Neuron (in vitro differentiated cells): ENCODE measurements at regions not wholly inside any gene's neighbourhood (a gene's known extent, or its start where the extent isn't known, plus 50 kb on each side); places are given as distances from the start of the nearest gene placed in this dataset.
A peak's percentile ranks its signal among the peaks of the same experiment; 100 is the strongest.
"Not testable (repeated sequence)": the region's sequence is repeated elsewhere in the genome, so short reads cannot be mapped to it uniquely, and the experiment has no call there.

Experiments
- H2AFZ ChIP-seq: one replicate; pipeline ENCODE4 v1.6.1; 2013; ENCODE audit warnings: low read depth, mild to moderate bottlenecking, inconsistent platforms, low read length, moderate library complexity
- H3K27me3 ChIP-seq: one replicate; pipeline ENCODE4 v1.6.1; 2013; ENCODE audit warnings: low read length; ENCODE audit not compliant: insufficient read depth
- H3K36me3 ChIP-seq: one replicate; pipeline ENCODE4 v1.6.1; 2013; ENCODE audit warnings: low read length; ENCODE audit not compliant: insufficient read depth
- H3K4me1 ChIP-seq: one replicate; pipeline ENCODE4 v1.6.1; 2013; ENCODE audit warnings: low read length; ENCODE audit not compliant: insufficient read depth
- H3K4me3 ChIP-seq: 2 replicates; pipeline ENCODE4 v1.5.1; 2013; ENCODE audit warnings: mild to moderate bottlenecking, low read length, moderate library complexity
- H3K9me3 ChIP-seq: one replicate; pipeline ENCODE4 v1.6.1; 2013; ENCODE audit warnings: low read length

DNA sequence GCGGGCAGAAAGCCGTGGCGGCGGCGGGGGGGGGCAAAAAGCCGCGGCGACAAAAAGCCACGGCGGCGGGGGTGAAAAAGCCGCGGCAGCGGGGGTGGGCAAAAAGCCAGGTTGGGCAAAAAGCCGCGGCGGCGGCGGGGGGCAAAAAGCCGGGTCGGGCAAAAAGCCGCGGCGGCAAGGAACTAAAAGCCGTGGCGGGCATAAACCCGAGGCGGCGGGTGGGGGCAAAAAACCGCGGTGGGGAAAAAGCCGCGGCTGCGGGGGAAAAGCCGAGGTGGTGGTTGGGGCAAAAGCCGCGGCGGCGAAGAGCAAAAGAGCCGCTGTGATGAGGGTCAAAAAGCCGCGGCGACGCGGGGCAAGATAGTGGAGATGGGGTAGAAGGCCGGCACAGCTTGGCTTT is 1834.2 kb downstream of the FOXD4L5 start:
- not testable (repeated sequence) for H3K36me3 ChIP-seq, H3K9me3 ChIP-seq, H3K4me1 ChIP-seq, H3K4me3 ChIP-seq, H2AFZ ChIP-seq, H3K27me3 ChIP-seq

DNA sequence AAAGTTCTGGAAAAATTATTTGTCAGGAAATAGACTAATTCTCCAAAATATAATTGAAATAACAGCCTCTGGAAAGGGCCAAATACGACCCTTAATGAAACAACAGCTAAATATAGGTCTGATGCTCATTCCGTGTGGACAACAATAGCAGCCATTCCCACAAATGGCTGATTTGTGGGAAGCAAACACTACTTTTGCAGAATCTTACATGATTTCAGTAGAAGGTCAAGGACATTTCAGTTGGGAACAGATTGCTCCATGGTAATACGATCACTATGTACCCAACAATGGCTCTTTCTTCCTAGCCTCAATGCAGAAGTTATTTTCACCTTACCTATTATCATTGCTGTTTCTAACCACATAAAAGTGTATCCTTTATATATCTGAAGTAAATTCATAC is 1859.9 kb downstream of the FOXD4L5 start:
- not testable (repeated sequence) for H3K36me3 ChIP-seq, H2AFZ ChIP-seq, H3K9me3 ChIP-seq, H3K4me1 ChIP-seq, H3K27me3 ChIP-seq, H3K4me3 ChIP-seq

DNA sequence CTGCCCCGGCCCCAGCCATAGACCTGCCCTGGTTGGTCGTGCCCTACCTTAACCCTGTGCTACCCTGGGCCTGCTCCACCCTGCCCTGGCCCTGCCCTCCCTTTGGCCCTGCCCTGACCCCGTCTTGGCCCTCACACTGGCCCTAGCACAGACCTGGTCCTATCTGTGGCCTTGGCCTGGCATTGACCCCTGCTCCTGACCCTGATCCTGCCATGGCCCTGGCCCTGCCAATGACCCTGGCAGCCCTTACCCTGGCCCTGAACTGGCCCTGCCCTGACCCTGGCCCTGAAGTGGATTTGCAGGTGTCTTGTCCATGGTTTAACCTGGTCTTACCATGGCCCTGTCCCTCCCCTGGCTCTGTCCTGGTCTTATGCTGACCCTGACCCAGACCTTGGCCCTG is 1894.1 kb downstream of the FOXD4L5 start:
- H3K4me3 ChIP-seq, H3K9me3 ChIP-seq, H3K4me1 ChIP-seq, H3K36me3 ChIP-seq, H3K27me3 ChIP-seq, H2AFZ ChIP-seq: not testable (repeated sequence)

DNA sequence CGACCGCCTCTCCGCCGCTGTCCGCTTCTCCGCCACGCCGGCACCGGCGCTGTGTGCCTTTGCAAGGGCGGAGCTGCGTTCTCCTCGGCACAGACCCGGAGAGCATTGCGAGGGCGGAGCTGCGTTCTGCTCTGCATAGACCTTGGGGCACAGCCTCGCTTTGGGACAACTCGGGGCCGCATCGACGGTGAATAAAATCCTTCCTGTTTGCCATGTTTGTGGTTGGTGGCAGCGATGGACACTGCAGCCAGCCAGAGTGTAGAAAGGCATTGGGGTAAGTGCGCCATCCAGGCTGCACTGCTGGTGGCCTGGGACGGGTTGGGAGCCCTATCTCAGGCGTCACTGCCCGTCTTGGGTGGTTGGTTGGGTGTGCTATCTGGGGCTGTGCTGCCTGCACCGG is 1899.5 kb downstream of the FOXD4L5 start:
- H2AFZ ChIP-seq: not testable (repeated sequence)

DNA sequence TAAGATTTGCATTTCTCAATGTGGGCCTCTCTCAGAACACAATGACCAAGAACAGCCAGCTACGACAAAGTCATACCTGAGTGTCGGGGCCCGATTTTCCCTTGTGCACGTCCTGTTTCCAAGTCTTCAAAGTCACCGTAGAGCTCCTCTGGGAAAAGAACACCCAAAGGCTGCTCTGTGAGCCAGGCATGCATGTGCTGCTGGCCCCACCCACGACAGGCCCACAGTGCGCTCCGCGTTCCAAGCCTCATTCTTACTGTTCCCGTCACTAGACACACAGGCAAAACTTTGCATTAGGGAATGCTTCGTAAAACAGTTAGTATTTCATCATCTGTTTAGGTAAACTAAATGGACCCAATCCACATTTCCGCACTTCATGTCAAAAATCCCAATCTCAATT is 1905.1 kb downstream of the FOXD4L5 start:
- not testable (repeated sequence) for H3K36me3 ChIP-seq, H2AFZ ChIP-seq, H3K4me3 ChIP-seq, H3K4me1 ChIP-seq, H3K27me3 ChIP-seq, H3K9me3 ChIP-seq

More for the DNA sequence above, 1899.5 kb downstream of the FOXD4L5 start:
- peak overlapping the region; percentile 48 for H3K4me3 ChIP-seq
- H3K27me3 ChIP-seq, H3K9me3 ChIP-seq, H3K36me3 ChIP-seq, H3K4me1 ChIP-seq: not testable (repeated sequence)

DNA sequence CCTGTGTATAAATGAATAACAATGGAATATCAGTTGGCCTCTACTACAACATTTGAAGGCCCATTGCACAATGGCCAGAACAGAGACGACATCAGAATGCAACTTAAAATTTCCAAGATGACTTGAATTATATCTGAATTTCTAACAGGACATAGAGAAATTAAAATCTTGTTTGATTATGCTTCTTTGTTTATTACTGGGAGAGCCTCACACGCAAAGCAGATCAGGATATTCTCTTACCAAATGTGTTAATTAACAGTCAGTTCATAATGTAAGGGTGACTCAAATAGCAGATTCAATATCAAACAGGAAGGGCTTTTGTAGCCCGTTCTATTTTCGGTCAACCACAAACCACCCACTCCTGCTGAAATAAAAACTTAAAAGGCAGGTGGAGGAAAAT is 1930.8 kb downstream of the FOXD4L5 start:
- not testable (repeated sequence) for H3K9me3 ChIP-seq, H3K4me1 ChIP-seq, H3K36me3 ChIP-seq, H3K27me3 ChIP-seq, H3K4me3 ChIP-seq, H2AFZ ChIP-seq

DNA sequence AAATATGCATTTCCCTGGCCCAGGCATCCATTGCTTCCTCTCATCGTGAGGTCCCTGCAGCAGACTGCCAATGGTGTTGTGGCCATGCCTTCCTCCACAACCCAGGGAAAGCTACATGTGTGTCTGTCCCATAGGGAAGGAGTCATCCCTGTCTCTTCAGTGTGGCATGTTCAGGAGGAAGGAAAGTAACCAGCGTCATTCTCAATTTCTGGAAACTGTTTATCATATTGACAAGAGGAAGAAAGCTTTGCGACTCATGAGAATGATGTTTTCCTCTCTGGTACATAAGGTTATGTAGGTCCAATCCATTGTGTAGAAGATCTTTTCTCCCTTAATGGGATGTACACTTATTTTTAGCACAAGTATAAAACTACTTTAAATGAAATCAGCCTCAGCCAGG is 1937.7 kb downstream of the FOXD4L5 start:
- H3K4me1 ChIP-seq, H3K27me3 ChIP-seq, H3K9me3 ChIP-seq, H3K36me3 ChIP-seq, H3K4me3 ChIP-seq, H2AFZ ChIP-seq: not testable (repeated sequence)

DNA sequence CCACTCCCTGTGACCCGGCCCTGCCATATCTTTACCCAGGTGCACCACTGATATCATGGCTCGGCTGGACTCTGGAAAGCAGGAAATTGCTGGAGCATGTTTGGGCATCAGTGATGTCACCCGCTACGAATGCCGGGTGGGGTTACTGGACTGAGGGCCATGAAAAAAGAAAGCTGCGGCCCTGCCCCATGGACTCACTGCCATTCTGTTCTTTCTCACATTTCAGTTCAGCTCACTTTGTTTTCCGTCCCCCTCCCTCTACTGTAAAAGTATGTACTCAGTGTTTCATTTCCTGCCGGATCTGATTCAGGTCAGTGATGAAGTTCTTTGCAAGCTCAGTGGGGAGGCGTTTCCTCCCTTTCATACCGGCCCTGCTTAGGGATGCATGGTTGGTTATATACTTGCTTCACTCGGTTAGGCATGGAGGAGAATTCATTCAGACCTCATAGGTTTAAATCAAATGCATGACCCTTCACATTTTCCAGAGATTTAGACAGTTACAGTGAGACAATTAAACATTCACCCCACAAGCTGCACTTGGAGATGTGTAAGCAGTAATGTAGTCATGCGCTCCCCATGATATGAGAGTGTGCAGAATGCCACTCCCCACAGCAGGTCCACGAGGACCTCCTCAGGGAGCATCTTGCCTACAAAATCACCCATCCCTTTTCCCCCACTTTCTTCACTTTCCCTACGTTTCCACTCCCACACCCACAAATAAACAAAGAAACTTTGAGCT is 1938.5 kb downstream of the FOXD4L5 start:
- peak overlapping the region; percentile 36 for H3K4me3 ChIP-seq

DNA sequence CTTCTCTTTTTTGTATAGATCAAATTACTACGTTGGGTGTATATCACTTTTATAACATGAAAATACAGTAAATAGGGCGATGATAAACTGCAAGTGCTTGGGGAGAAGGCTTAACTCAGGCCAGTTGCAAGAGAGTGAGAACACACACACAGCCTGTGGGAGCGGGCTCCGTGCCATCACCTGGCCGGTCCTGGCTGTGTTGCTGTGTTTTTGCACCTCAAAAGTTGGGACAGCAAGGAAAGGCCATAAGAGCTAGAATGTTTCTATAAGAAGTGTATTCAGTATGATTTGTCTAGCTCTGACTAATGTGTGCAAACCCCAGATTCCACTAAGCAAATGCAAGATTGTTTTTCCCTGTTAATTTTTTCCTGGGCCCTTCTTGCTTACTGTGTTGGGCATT is 1940.6 kb downstream of the FOXD4L5 start:
- not testable (repeated sequence) for H3K36me3 ChIP-seq, H3K9me3 ChIP-seq, H2AFZ ChIP-seq, H3K4me1 ChIP-seq, H3K4me3 ChIP-seq, H3K27me3 ChIP-seq

More for the DNA sequence above, 1938.5 kb downstream of the FOXD4L5 start:
- H2AFZ ChIP-seq: peak overlapping the region; percentile 61
- H3K4me1 ChIP-seq, H3K27me3 ChIP-seq, H3K9me3 ChIP-seq, H3K36me3 ChIP-seq: not testable (repeated sequence)

DNA sequence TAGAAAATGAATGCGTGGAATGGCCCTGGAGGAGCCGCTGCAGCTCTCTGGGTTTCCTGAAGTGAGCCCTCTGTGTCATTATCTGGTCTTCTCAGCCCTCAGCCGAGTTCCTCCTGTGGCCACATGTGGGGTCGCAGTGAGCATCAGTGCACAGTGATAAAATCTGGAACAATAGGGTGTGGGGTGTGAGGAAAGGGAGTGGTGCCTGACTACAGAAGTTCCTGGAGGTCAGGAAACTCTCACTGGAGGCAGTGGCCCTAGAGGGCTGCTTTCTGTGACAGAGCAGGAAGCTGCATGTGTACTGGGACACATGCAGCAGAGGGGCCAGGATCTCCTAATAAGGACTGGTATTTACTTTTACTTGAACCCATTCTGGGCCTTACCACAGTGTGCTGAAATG is 1942.5 kb downstream of the FOXD4L5 start:
- not testable (repeated sequence) for H3K4me3 ChIP-seq, H3K27me3 ChIP-seq, H3K4me1 ChIP-seq, H3K9me3 ChIP-seq, H2AFZ ChIP-seq, H3K36me3 ChIP-seq

DNA sequence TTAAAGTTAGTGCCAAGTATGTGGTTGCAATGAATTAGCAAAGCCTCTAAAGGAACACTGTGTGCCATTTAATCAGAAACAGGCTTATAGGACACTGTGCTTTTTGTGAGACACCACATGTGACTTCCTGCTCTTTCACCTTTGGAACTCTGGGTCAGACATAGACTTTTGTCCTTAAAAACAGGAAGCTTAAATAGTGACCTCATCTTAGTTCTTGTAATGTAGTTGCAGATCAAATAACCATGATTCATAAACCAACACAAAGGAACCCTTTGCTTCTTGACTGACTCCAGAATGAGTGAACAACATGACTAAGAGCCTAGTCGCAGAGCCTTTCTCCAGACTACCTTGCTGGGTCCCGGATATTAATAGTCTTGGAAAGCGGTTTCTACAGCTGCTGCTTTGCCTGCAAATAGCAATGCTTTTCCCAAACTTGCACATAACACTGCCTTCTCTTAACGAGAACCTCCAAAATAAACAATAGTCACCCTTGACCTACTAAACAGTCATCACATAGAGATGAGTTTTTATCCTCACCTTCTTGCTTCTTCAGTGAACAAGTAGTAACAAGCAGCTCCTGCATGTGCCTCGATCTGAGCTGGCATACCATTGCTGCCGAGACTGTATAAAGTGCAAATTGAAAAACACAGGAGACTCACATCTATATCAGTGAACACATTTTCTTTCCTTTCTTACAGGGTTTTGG is 1947.0 kb downstream of the FOXD4L5 start:
- not testable (repeated sequence) for H3K27me3 ChIP-seq, H3K9me3 ChIP-seq, H3K36me3 ChIP-seq, H3K4me3 ChIP-seq, H2AFZ ChIP-seq, H3K4me1 ChIP-seq

DNA sequence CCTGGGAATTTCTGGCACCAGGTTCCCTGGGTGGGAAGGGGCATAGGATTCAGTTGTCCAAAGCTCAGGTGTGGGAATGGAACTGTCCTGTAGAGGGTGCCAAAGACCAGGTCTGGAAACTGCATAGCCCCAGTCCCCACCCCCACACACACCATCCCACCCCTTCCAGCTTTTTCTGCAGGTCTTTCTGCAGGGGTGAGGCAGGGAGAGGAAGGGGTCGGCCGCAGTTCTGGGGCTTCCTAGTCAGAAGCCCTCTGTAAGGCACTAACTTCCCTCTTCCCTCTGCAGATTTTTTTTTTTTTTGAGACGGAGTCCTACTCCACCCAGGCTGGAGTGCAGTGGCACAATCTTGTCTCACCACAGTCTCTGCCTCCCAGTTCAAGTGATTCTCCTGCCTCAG is 1949.7 kb downstream of the FOXD4L5 start:
- not testable (repeated sequence) for H3K36me3 ChIP-seq, H3K27me3 ChIP-seq, H2AFZ ChIP-seq, H3K4me1 ChIP-seq, H3K9me3 ChIP-seq, H3K4me3 ChIP-seq

DNA sequence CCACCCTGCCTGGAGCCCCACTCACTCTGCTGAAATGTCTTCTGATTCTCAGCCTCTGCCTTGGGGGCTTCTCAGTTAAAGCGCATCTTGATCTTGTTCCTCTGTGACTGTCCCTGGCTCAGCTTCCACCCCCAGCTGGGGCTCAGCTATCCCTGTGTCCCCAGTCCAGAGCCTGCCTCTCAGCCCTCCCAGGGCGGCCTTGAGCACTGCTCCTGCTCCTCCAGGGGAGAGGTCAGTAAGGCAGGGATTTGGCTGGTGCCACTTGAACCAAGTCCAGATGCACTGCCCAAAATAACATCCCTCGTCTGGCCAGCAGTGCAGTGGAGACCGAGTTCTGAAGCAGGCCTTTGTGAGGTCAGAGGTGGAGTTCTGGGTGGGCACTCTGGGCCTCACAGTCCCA is 1950.8 kb downstream of the FOXD4L5 start:
- H3K36me3 ChIP-seq, H2AFZ ChIP-seq, H3K4me3 ChIP-seq, H3K4me1 ChIP-seq, H3K27me3 ChIP-seq, H3K9me3 ChIP-seq: not testable (repeated sequence)

DNA sequence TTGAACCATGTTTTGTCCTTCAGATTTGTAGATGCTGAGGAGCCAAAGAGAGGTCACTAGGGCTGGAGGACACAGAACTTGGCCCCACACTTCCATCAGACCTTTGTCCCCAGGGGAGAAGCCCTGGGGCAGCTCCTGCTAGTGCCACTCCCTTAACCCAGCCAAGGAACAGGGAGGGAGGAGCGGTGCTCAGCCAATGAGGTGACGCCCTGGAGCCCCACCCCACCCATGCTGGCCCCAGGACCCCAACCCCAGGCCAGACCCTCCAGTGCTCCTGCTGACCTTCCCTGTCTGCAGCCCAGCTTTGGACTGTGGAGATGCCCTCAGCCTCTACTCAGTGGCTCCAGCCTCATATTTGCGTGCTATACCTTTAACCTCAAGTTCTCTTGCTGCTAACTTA is 1951.9 kb downstream of the FOXD4L5 start:
- H3K36me3 ChIP-seq, H3K4me3 ChIP-seq, H3K27me3 ChIP-seq, H3K4me1 ChIP-seq, H3K9me3 ChIP-seq, H2AFZ ChIP-seq: not testable (repeated sequence)
